Mesenchymal stem cell (in vitro differentiated cells and primary cell): ENCODE measurements at regions not wholly inside any gene's neighbourhood (a gene's known extent, or its start where the extent isn't known, plus 50 kb on each side); places are given as distances from the start of the nearest gene placed in this dataset.

ENCODE experiments used
- DNase-seq: peaks from one replicate; pipeline ENCODE4 v3.0.0-alpha.2; 2013
- H2AFZ ChIP-seq: one replicate; pipeline ENCODE4 v1.6.1; 2013; ENCODE audit warnings: low read depth, mild to moderate bottlenecking, control low read depth, inconsistent platforms, low read length, moderate library complexity
- H2AK5ac ChIP-seq: 2 replicates; pipeline ENCODE4 v1.6.1; 2013; ENCODE audit warnings: low read length, moderate library complexity, mild to moderate bottlenecking, inconsistent platforms; ENCODE audit not compliant: severe bottlenecking
- H2BK120ac ChIP-seq: one replicate; pipeline ENCODE4 v1.6.1; 2013; ENCODE audit warnings: low read depth, mild to moderate bottlenecking, inconsistent platforms, low read length, moderate library complexity
- H2BK12ac ChIP-seq, 2 experiments: one replicate each; pipeline ENCODE4 v1.6.1; 2013; ENCODE audit warnings: inconsistent platforms in 2 of 2, low read length in 2 of 2, mild to moderate bottlenecking in 2 of 2, moderate library complexity in 2 of 2, control low read depth in 1 of 2
- H2BK15ac ChIP-seq: one replicate; pipeline ENCODE4 v1.6.1; 2013; ENCODE audit warnings: mild to moderate bottlenecking, low read depth, inconsistent platforms; ENCODE audit not compliant: poor library complexity, severe bottlenecking
- H2BK5ac ChIP-seq: 2 replicates; pipeline ENCODE4 v1.6.1; 2013; ENCODE audit warnings: low read depth, mild to moderate bottlenecking, low read length, control low read depth, inconsistent platforms; ENCODE audit not compliant: poor library complexity, severe bottlenecking
- H3K14ac ChIP-seq, 2 experiments: one replicate each; pipeline ENCODE4 v1.6.1; 2013; ENCODE audit warnings: inconsistent platforms in 2 of 2, low read length in 2 of 2, control low read depth in 1 of 2, mild to moderate bottlenecking in 1 of 2, moderate library complexity in 1 of 2
- H3K18ac ChIP-seq, 2 experiments: one replicate each; pipeline ENCODE4 v1.6.1; 2013; ENCODE audit warnings: inconsistent platforms in 2 of 2, low read length in 2 of 2, control low read depth in 1 of 2, low read depth in 1 of 2, mild to moderate bottlenecking in 1 of 2
- H3K23ac ChIP-seq, 2 experiments: one replicate each; pipeline ENCODE4 v1.6.1; 2013; ENCODE audit warnings: inconsistent platforms in 2 of 2, low read length in 2 of 2, mild to moderate bottlenecking in 2 of 2, moderate library complexity in 2 of 2, control low read depth in 1 of 2
- H3K27ac ChIP-seq: 2 replicates; pipeline ENCODE4 v1.5.1; 2013; ENCODE audit warnings: mild to moderate bottlenecking, moderate library complexity, low read length, control low read depth, inconsistent platforms; ENCODE audit not compliant: poor library complexity, severe bottlenecking
- H3K27me3 ChIP-seq, 2 experiments: 2 replicates each; pipeline versions ENCODE4 v1.6.1 to v1.7.0; 2013; ENCODE audit warnings: low read length in 2 of 2, mild to moderate bottlenecking in 2 of 2, moderate library complexity in 2 of 2, control low read depth in 1 of 2, inconsistent platforms in 1 of 2; ENCODE audit not compliant: control insufficient read depth in 1 of 2, insufficient read depth in 1 of 2
- H3K36me3 ChIP-seq, 2 experiments: 2 replicates each; pipeline versions ENCODE4 v1.6.1 to v1.7.0; 2013; ENCODE audit warnings: low read length in 2 of 2, control low read depth in 1 of 2, inconsistent platforms in 1 of 2, low read depth in 1 of 2, mild to moderate bottlenecking in 1 of 2; ENCODE audit not compliant: insufficient read depth in 2 of 2, control insufficient read depth in 1 of 2
- H3K4ac ChIP-seq, 2 experiments: one replicate each; pipeline ENCODE4 v1.6.1; 2013; ENCODE audit warnings: inconsistent platforms in 2 of 2, low read length in 2 of 2, mild to moderate bottlenecking in 2 of 2, moderate library complexity in 2 of 2, control low read depth in 1 of 2, low read depth in 1 of 2
- H3K4me1 ChIP-seq: 2 replicates; pipeline ENCODE4 v1.6.1; 2013; ENCODE audit warnings: low read depth, low read length, control low read depth; ENCODE audit not compliant: control insufficient read depth, insufficient read depth
- H3K4me2 ChIP-seq: 2 replicates; pipeline ENCODE4 v1.6.1; 2013; ENCODE audit warnings: low read length, mild to moderate bottlenecking, inconsistent platforms; ENCODE audit not compliant: poor library complexity, severe bottlenecking
- H3K4me3 ChIP-seq, 2 experiments: 2 replicates each; pipeline versions ENCODE4 v1.5.1 to v1.7.0; 2013; ENCODE audit warnings: low read length in 2 of 2, mild to moderate bottlenecking in 2 of 2, control low read depth in 1 of 2, low read depth in 1 of 2; ENCODE audit not compliant: insufficient read depth in 1 of 2
- H3K79me1 ChIP-seq: replicated peaks from 2 replicates; pipeline ENCODE4 v1.6.1; 2013; ENCODE audit warnings: mild to moderate bottlenecking, control low read depth, low read length, inconsistent platforms; ENCODE audit not compliant: poor library complexity, severe bottlenecking
- H3K9ac ChIP-seq: 2 replicates; pipeline ENCODE4 v1.7.0; 2013; ENCODE audit warnings: mild to moderate bottlenecking, low read length, moderate library complexity
- H3K9me3 ChIP-seq: 2 replicates; pipeline ENCODE4 v1.7.0; 2013; ENCODE audit warnings: mild to moderate bottlenecking, low read length; ENCODE audit not compliant: control insufficient read depth
- H4K8ac ChIP-seq: one replicate; pipeline ENCODE4 v1.6.1; 2013; ENCODE audit warnings: inconsistent platforms, mild to moderate bottlenecking, low read length, moderate library complexity
- H4K91ac ChIP-seq: one replicate; pipeline ENCODE4 v1.6.1; 2013; ENCODE audit warnings: mild to moderate bottlenecking, low read length, inconsistent platforms
- WGBS: methylation state at CpG from one replicate; pipeline ENCODE4 v1.1.7; 2013; ENCODE audit warnings: mixed read lengths; 5-methylcytosine and 5-hydroxymethylcytosine counted together

DNA sequence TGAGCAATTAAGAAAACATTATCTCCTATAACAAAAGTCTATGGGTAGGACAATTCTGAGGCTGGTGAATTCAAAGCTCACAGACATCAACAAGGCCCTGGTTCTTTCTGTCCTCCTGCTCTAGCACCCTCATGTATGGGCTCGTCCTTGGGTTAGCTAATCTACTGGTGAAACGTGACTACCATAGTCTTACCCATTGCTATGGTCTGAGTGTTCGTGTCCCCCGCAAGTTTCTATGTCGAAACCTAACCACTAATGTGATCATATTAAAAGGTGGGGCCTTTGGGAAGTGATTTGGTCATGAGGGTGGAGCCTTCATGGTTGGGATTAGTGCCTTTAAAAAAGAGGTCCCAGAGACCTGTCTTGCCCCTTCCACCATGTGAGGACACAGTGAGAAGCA lies 564.7 kb downstream of the TNS1 start:
- no peaks in the 10 kb centered on the region for H3K27me3 ChIP-seq
- no peak overlapping the region for H3K14ac ChIP-seq
- peaks cover 15% of the 10 kb centered on the region for H3K4me1 ChIP-seq
- H2BK5ac ChIP-seq, result no peak overlapping the region
- H3K23ac ChIP-seq, result no peak overlapping the region
- no peak overlapping the region for H2BK15ac ChIP-seq
- H3K9me3 ChIP-seq, result no peaks in the 10 kb centered on the region
- peak overlapping the region in 1 of 2 experiments; percentile 45 for H2BK12ac ChIP-seq
- no peak overlapping the region for H3K27ac ChIP-seq
- H3K4me2 ChIP-seq, result no peak overlapping the region
- DNase-seq, result no peak
- H4K8ac ChIP-seq, result no peak overlapping the region
- H2AFZ ChIP-seq, result no peak overlapping the region
- H2AK5ac ChIP-seq, result no peak overlapping the region
- no peaks in the 10 kb centered on the region for H3K36me3 ChIP-seq
- WGBS, result 99% methylated on average over 5 of the region's 5 CpGs
- H3K9ac ChIP-seq, result peak overlapping the region; percentile 81
- H3K4me3 ChIP-seq, result no peak overlapping the region
- no peak overlapping the region for H2BK120ac ChIP-seq
- H3K18ac ChIP-seq, result no peak overlapping the region
- H4K91ac ChIP-seq, result no peak overlapping the region
- no peaks in the 10 kb centered on the region for H3K79me1 ChIP-seq
- no peak overlapping the region for H3K4ac ChIP-seq

DNA sequence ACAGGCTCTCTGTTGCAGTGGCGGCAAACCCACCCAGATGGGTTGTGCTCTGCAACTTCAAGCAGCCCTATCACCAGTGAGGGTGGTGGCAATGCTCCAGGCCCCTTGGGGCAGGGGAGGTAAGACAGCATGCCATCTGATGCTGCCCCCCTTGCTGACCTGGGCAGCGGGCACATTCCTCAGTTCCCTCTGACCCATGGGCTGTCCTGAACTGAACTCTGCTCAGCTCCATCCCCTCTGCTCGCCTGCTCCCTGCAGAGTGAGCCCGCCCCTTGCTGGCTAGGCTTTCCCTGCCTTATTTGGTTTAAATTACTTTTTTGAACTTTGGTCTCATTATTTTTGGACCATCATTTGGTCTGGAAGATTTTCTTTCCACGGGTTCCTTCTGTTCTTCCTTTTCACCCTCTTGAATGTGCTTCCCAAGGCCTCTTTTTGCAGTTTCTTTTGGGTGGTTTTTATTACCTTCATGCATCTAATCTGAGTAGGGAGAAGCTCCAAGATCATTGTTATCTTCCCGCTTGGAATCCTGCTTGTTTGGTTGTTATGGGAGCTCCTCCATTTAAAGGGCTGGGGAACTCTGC lies 565.4 kb downstream of the TNS1 start:
- DNase-seq, result no peak
- Histone ChIP-seq H3K4me1 (peaks cover 15% of the 10 kb centered on the region), H3K4ac (peak overlapping the region in 1 of 2 experiments; percentile 30), H3K36me3 (no peaks in the 10 kb centered on the region), H2BK5ac (peak overlapping the region; percentile 53), H3K9me3 (no peaks in the 10 kb centered on the region), H4K8ac (peak overlapping the region; percentile 19), H3K27me3 (no peaks in the 10 kb centered on the region), H3K18ac (peak overlapping the region in 1 of 2 experiments; percentile 67), H2AFZ (no peak overlapping the region), H3K4me3 (no peak overlapping the region), H3K14ac (peak overlapping the region in 1 of 2 experiments; percentile 92), H2BK15ac (no peak overlapping the region), H4K91ac (no peak overlapping the region), H3K9ac (peak overlapping the region; percentile 81), H2BK120ac (no peak overlapping the region), H2BK12ac (peak overlapping the region in 1 of 2 experiments; percentile 93), H2AK5ac (no peak overlapping the region), H3K23ac (peak overlapping the region in 1 of 2 experiments; percentile 63), H3K4me2 (no peak overlapping the region), H3K27ac (no peak overlapping the region), H3K79me1 (no peaks in the 10 kb centered on the region)
- WGBS, result 92% methylated on average over 5 of the region's 6 CpGs

DNA sequence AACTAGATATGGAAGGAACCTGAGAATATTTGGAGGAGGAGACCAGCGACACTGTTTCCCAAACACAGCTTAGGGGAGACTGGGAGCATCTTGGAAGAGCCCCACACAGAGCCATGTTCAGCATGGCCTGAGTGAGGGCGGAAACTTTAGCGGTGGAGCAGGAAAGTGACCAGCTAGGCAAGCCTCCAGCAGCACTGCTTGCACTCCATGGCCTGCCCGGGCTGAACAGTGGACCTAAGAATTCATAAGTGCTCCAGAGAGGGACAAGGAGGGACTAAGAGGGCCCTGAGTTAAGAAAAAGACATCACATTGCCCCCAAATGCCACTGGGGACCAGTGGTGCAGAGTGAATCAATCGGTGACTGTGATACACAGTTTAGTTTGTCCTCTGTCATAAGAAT lies 566.4 kb downstream of the TNS1 start:
- Histone ChIP-seq H3K27ac (no peak overlapping the region), H2AK5ac (peak overlapping the region; percentile 39), H3K9ac (peak overlapping the region; percentile 81), H2BK15ac (no peak overlapping the region), H3K9me3 (no peaks in the 10 kb centered on the region), H3K27me3 (no peaks in the 10 kb centered on the region), H3K14ac (no peak overlapping the region), H4K91ac (no peak overlapping the region), H3K23ac (no peak overlapping the region), H2BK12ac (peak overlapping the region; percentile 64 to 75), H2BK5ac (no peak overlapping the region), H3K4me2 (no peak overlapping the region), H3K4me3 (peak overlapping the region in 1 of 2 experiments; percentile 9), H3K4ac (no peak overlapping the region), H3K18ac (peak overlapping the region in 1 of 2 experiments; percentile 5), H4K8ac (no peak overlapping the region), H3K79me1 (no peaks in the 10 kb centered on the region), H3K4me1 (peaks cover 18% of the 10 kb centered on the region), H2BK120ac (no peak overlapping the region), H2AFZ (no peak overlapping the region), H3K36me3 (no peaks in the 10 kb centered on the region)
- WGBS, result 95% methylated on average over 4 of the region's 5 CpGs
- no peak for DNase-seq

DNA sequence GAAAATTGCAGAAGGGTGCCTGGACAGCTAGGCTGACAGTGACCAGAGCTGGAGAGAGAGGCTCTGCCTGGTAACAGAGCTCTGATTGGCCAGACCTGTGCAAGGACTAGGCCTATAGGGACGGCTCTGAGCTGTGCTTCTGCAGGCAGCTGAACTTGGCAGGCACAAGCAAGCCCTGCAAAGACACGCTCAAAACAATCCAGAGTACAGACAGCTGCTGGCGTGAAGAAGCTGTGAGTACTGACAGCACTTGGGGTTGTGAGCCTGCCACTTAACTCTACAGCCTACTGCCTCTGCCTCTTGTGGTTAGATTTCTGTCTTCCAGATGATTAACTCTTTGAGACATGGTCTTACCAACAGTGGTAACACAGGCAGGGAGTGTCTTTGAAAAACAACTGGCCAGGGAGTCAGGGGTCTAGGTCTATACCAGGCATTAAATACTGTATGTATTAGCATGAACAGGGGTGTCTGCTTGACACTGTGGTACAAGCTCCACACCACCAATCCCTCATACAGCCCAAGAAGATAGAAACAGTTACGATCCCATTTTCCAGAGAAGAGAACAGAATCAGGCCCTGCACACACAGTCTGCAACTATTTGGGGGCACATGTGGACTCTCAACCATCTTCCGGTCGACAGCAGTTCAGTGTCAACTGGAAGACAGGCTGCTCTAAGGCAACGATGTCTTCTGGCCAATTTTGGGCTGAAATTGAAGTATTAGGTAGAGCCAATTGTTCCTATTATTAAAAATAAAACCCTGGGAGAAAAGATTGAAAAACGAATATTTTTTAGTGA lies 568.4 kb downstream of the TNS1 start:
- Histone ChIP-seq H3K9me3 (no peaks in the 10 kb centered on the region), H3K9ac (peak overlapping the region; percentile 81), H4K91ac (no peak overlapping the region), H4K8ac (no peak overlapping the region), H3K27me3 (no peaks in the 10 kb centered on the region), H3K4me2 (peak overlapping the region; percentile 14), H2BK15ac (no peak overlapping the region), H2AK5ac (peak overlapping the region; percentile 74), H3K23ac (no peak overlapping the region), H2BK120ac (no peak overlapping the region), H3K4me3 (peak overlapping the region in 1 of 2 experiments; percentile 66), H3K14ac (no peak overlapping the region), H2AFZ (no peak overlapping the region), H3K36me3 (no peaks in the 10 kb centered on the region), H3K27ac (peak overlapping the region; percentile 89), H3K4ac (peak overlapping the region; percentile 17 to 43), H2BK5ac (peak overlapping the region; percentile 74), H3K79me1 (no peaks in the 10 kb centered on the region), H2BK12ac (peak overlapping the region; percentile 95 to 99), H3K18ac (peak overlapping the region; percentile 87 to 90), H3K4me1 (peaks cover 18% of the 10 kb centered on the region)
- peak; percentile 99 for DNase-seq
- 38% methylated on average over 8 of the region's 8 CpGs for WGBS
